BJ (cell line): ENCODE measurements at regions not wholly inside any gene's neighbourhood (a gene's known extent, or its start where the extent isn't known, plus 50 kb on each side); places are given as distances from the start of the nearest gene placed in this dataset.

Experiments used
- CTCF ChIA-PET: fragments of 350-600 bp; formaldehyde crosslinking; extraction: SDS; loops from one replicate; lab custom pipeline; 2021; ENCODE audit warnings: antibody characterized with exemption, inconsistent platforms; lab: Yijun Ruan, JAX
- POLR2A ChIA-PET: fragments of 300-600 bp; sonication (Branson Sonifier 250); formaldehyde crosslinking; extraction: SDS; loops from one replicate; lab custom pipeline; 2021; ENCODE audit warnings: antibody characterized with exemption; lab: Charles Lee
- DNase-seq: peaks from one replicate; pipeline ENCODE4 v3.0.0-alpha.2; 2011; ENCODE audit warnings: low read depth
- H3K27me3 ChIP-seq: 2 replicates; pipeline ENCODE4 v1.6.0; 2011; ENCODE audit warnings: low read length; ENCODE audit not compliant: control insufficient read depth, insufficient read depth
- H3K36me3 ChIP-seq: 2 replicates; pipeline ENCODE4 v1.5.1; 2011; ENCODE audit warnings: low read length; ENCODE audit not compliant: control insufficient read depth, insufficient read depth
- H3K4me3 ChIP-seq: 2 replicates; pipeline ENCODE4 v1.5.1; 2011; ENCODE audit warnings: low read depth, mild to moderate bottlenecking, control low read depth, low read length
- CTCF ChIP-seq: IDR thresholded peaks from 2 replicates; pipeline ENCODE4 v1.5.1; 2011; ENCODE audit warnings: low read depth, mild to moderate bottlenecking, control low read depth, inconsistent platforms, low read length, moderate library complexity; ENCODE audit not compliant: insufficient read depth

- POLR2A ChIA-PET, result no interaction called here
- H3K4me3 ChIP-seq, result no peak overlapping the region
- peak; percentile 77 for TF ChIP-seq CTCF
- no peaks in the 10 kb centered on the region for H3K36me3 ChIP-seq
- CTCF ChIA-PET, result interaction anchor here (0.9 to 5.5 kb wide), 9 partner anchors 16 to 187 kb away, joined by 3 to 57 read pairs (median 3); no protein-coding TSS in a partner anchor
- no peak for DNase-seq
- H3K27me3 ChIP-seq, result no peaks in the 10 kb centered on the region
Observed at GRCh38 chr7:4610768-4611467, 71.2 kb upstream of the FOXK1 start.

- POLR2A ChIA-PET, result no interaction called here
- no peak for DNase-seq
- no peak overlapping the region for H3K4me3 ChIP-seq
- CTCF ChIA-PET, result interaction anchor here (0.9 to 5.5 kb wide), 10 partner anchors 14 to 186 kb away, joined by 3 to 57 read pairs (median 3); no protein-coding TSS in a partner anchor
- H3K27me3 ChIP-seq, result no peaks in the 10 kb centered on the region
- no peak for TF ChIP-seq CTCF
- no peaks in the 10 kb centered on the region for H3K36me3 ChIP-seq
Observed at GRCh38 chr7:4612237-4612636, 69.9 kb upstream of the FOXK1 start.

DNA sequence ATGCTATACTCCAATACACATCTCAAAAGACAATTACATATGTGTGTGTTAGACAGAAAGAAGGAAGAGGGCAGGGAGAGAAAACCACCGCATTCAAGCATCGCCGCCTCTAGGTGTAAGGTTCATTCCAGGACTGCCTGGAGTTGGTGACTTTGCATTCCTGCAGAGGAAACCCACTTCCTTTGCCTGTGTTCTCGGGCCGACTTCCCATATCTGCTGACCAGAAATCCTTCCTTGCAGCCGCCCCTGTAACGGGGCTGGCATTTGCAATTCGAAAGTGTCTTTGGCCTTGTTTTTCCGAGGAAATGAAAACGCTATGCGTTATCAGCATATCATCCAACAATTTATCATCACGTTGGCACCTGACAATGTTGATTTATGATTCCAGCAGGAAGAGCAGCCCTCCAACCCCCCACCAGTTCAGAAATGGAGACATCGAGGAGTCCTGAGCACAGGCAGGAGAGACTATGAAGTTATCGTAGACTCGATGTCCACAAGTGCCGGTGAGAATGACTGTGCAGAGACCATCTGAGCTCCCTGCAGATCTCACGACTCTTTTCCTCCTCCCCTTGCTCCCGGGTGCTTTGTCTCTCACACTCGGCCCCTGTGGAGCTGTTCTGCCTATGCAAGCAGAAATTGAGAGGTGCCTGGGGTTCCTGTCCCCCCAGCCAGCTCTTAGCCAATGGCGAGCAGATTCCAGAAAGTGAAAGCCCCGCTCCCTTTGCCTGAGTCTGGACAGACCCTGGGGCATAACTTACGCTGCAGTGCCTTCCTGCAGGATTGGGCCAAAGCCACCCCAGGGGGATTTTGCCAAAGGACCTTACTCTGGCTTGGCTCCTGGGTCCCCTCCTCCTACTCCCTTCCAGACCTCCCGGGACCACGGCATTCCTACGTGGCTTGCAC is 68.9 kb upstream of the FOXK1 start:
- Histone ChIP-seq H3K36me3 (no peaks in the 10 kb centered on the region), H3K27me3 (no peaks in the 10 kb centered on the region), H3K4me3 (0 out of 2 replicates have a peak overlapping the region, but pooled peaks have one; percentile 1)
- no peak for DNase-seq
- CTCF ChIA-PET, result interaction anchor here (1.2 to 5.5 kb wide), 3 partner anchors 18 to 270 kb away, joined by 3 to 57 read pairs (median 5); partner anchors contain the start of gene RADIL
- POLR2A ChIA-PET, result no interaction called here
- no peak for TF ChIP-seq CTCF

GRCh38 chr7:4613846-4614548 is 68.1 kb upstream of the FOXK1 start:
- DNase-seq, result no peak
- H3K4me3 ChIP-seq, result no peak overlapping the region
- POLR2A ChIA-PET, result no interaction called here
- no peaks in the 10 kb centered on the region for H3K36me3 ChIP-seq
- TF ChIP-seq CTCF, result no peak
- no peaks in the 10 kb centered on the region for H3K27me3 ChIP-seq
- CTCF ChIA-PET, result interaction anchor here (1.2 to 5.5 kb wide), 4 partner anchors 17 to 269 kb away, joined by 3 to 57 read pairs (median 4); partner anchors contain the start of gene RADIL
